GM12801 (cell line): ENCODE measurements at regions not wholly inside any gene's neighbourhood (a gene's known extent, or its start where the extent isn't known, plus 50 kb on each side); places are given as distances from the start of the nearest gene placed in this dataset.

Experiments
- CTCF ChIP-seq: IDR thresholded peaks from one replicate; pipeline ENCODE4 v1.5.1; 2011; ENCODE audit warnings: control low read depth; ENCODE audit not compliant: insufficient read length; ENCODE audit errors: extremely low read depth

- TF ChIP-seq CTCF = no peak
Observed at GRCh38 chr11:19466314-19466713, 225.6 kb upstream of the E2F8 start.

GRCh38 chr11:19463976-19464375, 223.2 kb upstream of the E2F8 start:
- no peak for TF ChIP-seq CTCF

GRCh38 chr11:19460718-19461405, 220.1 kb upstream of the E2F8 start:
- TF ChIP-seq CTCF = no peak

- no peak for TF ChIP-seq CTCF
Observed at GRCh38 chr11:19459240-19459639, 218.5 kb upstream of the E2F8 start.

GRCh38 chr11:19458721-19459120, 218.0 kb upstream of the E2F8 start:
- TF ChIP-seq CTCF = no peak

GRCh38 chr11:19458231-19458630, 217.5 kb upstream of the E2F8 start:
- no peak for TF ChIP-seq CTCF

GRCh38 chr11:19455731-19456130, 215.0 kb upstream of the E2F8 start:
- TF ChIP-seq CTCF = no peak
